GM12878 (cell line): ENCODE measurements at regions not wholly inside any gene's neighbourhood (a gene's known extent, or its start where the extent isn't known, plus 50 kb on each side); places are given as distances from the start of the nearest gene placed in this dataset.

Experiments
- MYB ChIP-seq: fragments of 150-350 bp; IDR thresholded peaks from 2 replicates; pipeline ENCODE4 v1.6.1; 2014; ENCODE audit warnings: mild to moderate bottlenecking, low read depth, low read length, borderline replicate concordance
- TF ChIP-seq, protein P1 (sequence below): fragments of 450-650 bp; IDR thresholded peaks from 2 replicates; pipeline ENCODE4 v1.6.1; 2017; ENCODE audit warnings: low read depth, mild to moderate bottlenecking, moderate library complexity
- TF ChIP-seq, protein P2 (sequence below): fragments of 150-350 bp; IDR thresholded peaks from 2 replicates; pipeline ENCODE4 v1.6.1; 2016; ENCODE audit warnings: low read depth, low read length
- TF ChIP-seq, protein P3 (sequence below): fragments of 450-650 bp; IDR thresholded peaks from 2 replicates; pipeline ENCODE4 v1.6.1; 2017; ENCODE audit warnings: mild to moderate bottlenecking, moderate library complexity

DNA sequence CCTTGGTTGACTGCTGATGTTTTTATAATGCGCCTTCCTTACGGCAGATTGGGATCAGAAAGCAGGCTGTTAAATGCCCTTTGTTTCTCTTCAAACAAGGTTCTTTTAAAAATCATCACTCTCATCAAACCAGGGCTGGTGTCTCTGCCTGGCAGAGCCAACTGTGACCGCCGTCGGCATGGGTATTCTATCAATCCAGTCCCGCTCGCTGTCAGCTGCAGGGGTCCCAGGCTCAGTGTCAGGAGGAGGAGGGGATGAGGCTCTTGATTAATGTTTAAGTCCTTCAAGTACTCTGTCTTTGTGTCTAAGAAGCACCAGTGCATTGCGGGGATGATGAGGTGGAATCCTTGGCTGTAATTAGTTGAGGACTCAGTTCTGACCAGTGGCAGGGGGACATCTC, 348.1 kb downstream of the RNF144A start (continued):
- TF ChIP-seq, protein P1, sequence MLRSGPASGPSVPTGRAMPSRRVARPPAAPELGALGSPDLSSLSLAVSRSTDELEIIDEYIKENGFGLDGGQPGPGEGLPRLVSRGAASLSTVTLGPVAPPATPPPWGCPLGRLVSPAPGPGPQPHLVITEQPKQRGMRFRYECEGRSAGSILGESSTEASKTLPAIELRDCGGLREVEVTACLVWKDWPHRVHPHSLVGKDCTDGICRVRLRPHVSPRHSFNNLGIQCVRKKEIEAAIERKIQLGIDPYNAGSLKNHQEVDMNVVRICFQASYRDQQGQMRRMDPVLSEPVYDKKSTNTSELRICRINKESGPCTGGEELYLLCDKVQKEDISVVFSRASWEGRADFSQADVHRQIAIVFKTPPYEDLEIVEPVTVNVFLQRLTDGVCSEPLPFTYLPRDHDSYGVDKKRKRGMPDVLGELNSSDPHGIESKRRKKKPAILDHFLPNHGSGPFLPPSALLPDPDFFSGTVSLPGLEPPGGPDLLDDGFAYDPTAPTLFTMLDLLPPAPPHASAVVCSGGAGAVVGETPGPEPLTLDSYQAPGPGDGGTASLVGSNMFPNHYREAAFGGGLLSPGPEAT = no peak
- TF ChIP-seq, protein P2, sequence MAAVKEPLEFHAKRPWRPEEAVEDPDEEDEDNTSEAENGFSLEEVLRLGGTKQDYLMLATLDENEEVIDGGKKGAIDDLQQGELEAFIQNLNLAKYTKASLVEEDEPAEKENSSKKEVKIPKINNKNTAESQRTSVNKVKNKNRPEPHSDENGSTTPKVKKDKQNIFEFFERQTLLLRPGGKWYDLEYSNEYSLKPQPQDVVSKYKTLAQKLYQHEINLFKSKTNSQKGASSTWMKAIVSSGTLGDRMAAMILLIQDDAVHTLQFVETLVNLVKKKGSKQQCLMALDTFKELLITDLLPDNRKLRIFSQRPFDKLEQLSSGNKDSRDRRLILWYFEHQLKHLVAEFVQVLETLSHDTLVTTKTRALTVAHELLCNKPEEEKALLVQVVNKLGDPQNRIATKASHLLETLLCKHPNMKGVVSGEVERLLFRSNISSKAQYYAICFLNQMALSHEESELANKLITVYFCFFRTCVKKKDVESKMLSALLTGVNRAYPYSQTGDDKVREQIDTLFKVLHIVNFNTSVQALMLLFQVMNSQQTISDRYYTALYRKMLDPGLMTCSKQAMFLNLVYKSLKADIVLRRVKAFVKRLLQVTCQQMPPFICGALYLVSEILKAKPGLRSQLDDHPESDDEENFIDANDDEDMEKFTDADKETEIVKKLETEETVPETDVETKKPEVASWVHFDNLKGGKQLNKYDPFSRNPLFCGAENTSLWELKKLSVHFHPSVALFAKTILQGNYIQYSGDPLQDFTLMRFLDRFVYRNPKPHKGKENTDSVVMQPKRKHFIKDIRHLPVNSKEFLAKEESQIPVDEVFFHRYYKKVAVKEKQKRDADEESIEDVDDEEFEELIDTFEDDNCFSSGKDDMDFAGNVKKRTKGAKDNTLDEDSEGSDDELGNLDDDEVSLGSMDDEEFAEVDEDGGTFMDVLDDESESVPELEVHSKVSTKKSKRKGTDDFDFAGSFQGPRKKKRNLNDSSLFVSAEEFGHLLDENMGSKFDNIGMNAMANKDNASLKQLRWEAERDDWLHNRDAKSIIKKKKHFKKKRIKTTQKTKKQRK = no peak
- TF ChIP-seq MYB = no peak
- TF ChIP-seq, protein P3, sequence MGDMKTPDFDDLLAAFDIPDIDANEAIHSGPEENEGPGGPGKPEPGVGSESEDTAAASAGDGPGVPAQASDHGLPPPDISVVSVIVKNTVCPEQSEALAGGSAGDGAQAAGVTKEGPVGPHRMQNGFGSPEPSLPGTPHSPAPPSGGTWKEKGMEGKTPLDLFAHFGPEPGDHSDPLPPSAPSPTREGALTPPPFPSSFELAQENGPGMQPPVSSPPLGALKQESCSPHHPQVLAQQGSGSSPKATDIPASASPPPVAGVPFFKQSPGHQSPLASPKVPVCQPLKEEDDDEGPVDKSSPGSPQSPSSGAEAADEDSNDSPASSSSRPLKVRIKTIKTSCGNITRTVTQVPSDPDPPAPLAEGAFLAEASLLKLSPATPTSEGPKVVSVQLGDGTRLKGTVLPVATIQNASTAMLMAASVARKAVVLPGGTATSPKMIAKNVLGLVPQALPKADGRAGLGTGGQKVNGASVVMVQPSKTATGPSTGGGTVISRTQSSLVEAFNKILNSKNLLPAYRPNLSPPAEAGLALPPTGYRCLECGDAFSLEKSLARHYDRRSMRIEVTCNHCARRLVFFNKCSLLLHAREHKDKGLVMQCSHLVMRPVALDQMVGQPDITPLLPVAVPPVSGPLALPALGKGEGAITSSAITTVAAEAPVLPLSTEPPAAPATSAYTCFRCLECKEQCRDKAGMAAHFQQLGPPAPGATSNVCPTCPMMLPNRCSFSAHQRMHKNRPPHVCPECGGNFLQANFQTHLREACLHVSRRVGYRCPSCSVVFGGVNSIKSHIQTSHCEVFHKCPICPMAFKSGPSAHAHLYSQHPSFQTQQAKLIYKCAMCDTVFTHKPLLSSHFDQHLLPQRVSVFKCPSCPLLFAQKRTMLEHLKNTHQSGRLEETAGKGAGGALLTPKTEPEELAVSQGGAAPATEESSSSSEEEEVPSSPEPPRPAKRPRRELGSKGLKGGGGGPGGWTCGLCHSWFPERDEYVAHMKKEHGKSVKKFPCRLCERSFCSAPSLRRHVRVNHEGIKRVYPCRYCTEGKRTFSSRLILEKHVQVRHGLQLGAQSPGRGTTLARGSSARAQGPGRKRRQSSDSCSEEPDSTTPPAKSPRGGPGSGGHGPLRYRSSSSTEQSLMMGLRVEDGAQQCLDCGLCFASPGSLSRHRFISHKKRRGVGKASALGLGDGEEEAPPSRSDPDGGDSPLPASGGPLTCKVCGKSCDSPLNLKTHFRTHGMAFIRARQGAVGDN = no peak
- TF ChIP-seq, all 136 proteins: peak for 0
